ENCODE measurements at regions not wholly inside any gene's neighbourhood (a gene's known extent, or its start where the extent isn't known, plus 50 kb on each side); places are given as distances from the start of the nearest gene placed in this dataset.

GRCh38 chr4:30957706-30958105, 237.5 kb downstream of the PCDH7 start:
- H3K36me3 Mint-ChIP-seq = no peaks in the 10 kb centered on the region
- H3K9me3 Mint-ChIP-seq = no peaks in the 10 kb centered on the region
- H3K4me3 Mint-ChIP-seq = no peak overlapping the region
- H3K27me3 Mint-ChIP-seq = no peaks in the 10 kb centered on the region
- H3K4me1 Mint-ChIP-seq = no peaks in the 10 kb centered on the region
- H3K27ac Mint-ChIP-seq = no peak overlapping the region
- no peak for DNase-seq

GRCh38 chr4:30959781-30960485, 239.8 kb downstream of the PCDH7 start:
- Mint-ChIP-seq H3K4me3 (no peak overlapping the region), H3K27ac (no peak overlapping the region), H3K9me3 (no peaks in the 10 kb centered on the region), H3K27me3 (no peaks in the 10 kb centered on the region), H3K4me1 (no peaks in the 10 kb centered on the region), H3K36me3 (no peaks in the 10 kb centered on the region)
- no peak for DNase-seq

GRCh38 chr4:30962939-30963338, 242.8 kb downstream of the PCDH7 start:
- no peak for DNase-seq
- no peak overlapping the region for H3K4me3 Mint-ChIP-seq
- H3K4me1 Mint-ChIP-seq = no peaks in the 10 kb centered on the region
- no peaks in the 10 kb centered on the region for H3K9me3 Mint-ChIP-seq
- no peak overlapping the region for H3K27ac Mint-ChIP-seq
- H3K36me3 Mint-ChIP-seq = no peaks in the 10 kb centered on the region
- no peaks in the 10 kb centered on the region for H3K27me3 Mint-ChIP-seq

GRCh38 chr4:30968926-30969325, 248.8 kb downstream of the PCDH7 start:
- Mint-ChIP-seq H3K4me3 (no peak overlapping the region), H3K4me1 (no peaks in the 10 kb centered on the region), H3K9me3 (peaks cover 2% of the 10 kb centered on the region), H3K27me3 (no peaks in the 10 kb centered on the region), H3K27ac (no peak overlapping the region), H3K36me3 (no peaks in the 10 kb centered on the region)
- no peak for DNase-seq

GRCh38 chr4:30972542-30972941, 252.4 kb downstream of the PCDH7 start:
- DNase-seq = no peak
- Mint-ChIP-seq H3K9me3 (peaks cover 2% of the 10 kb centered on the region), H3K27ac (no peak overlapping the region), H3K4me1 (no peaks in the 10 kb centered on the region), H3K4me3 (no peak overlapping the region), H3K36me3 (no peaks in the 10 kb centered on the region), H3K27me3 (no peaks in the 10 kb centered on the region)

- Mint-ChIP-seq H3K4me3 (no peak overlapping the region), H3K4me1 (no peaks in the 10 kb centered on the region), H3K9me3 (peaks cover 2% of the 10 kb centered on the region), H3K27me3 (no peaks in the 10 kb centered on the region), H3K36me3 (no peaks in the 10 kb centered on the region), H3K27ac (no peak overlapping the region)
- DNase-seq = no peak
Measured at GRCh38 chr4:30973993-30974392, 253.8 kb downstream of the PCDH7 start.

- Mint-ChIP-seq H3K4me1 (no peaks in the 10 kb centered on the region), H3K36me3 (no peaks in the 10 kb centered on the region), H3K27me3 (no peaks in the 10 kb centered on the region), H3K9me3 (no peaks in the 10 kb centered on the region), H3K27ac (no peak overlapping the region), H3K4me3 (no peak overlapping the region)
- DNase-seq = no peak
Measured at GRCh38 chr4:30979402-30979801, 259.2 kb downstream of the PCDH7 start.

- H3K27me3 Mint-ChIP-seq = no peaks in the 10 kb centered on the region
- H3K4me1 Mint-ChIP-seq = no peaks in the 10 kb centered on the region
- no peaks in the 10 kb centered on the region for H3K9me3 Mint-ChIP-seq
- DNase-seq = no peak
- no peak overlapping the region for H3K27ac Mint-ChIP-seq
- H3K36me3 Mint-ChIP-seq = no peaks in the 10 kb centered on the region
- H3K4me3 Mint-ChIP-seq = no peak overlapping the region
Measured at GRCh38 chr4:30989508-30989907, 269.3 kb downstream of the PCDH7 start.

GRCh38 chr4:30996841-30997240, 276.7 kb downstream of the PCDH7 start:
- Mint-ChIP-seq H3K27ac (no peak overlapping the region), H3K27me3 (no peaks in the 10 kb centered on the region), H3K4me3 (no peak overlapping the region), H3K9me3 (peaks cover 8% of the 10 kb centered on the region), H3K36me3 (no peaks in the 10 kb centered on the region), H3K4me1 (no peaks in the 10 kb centered on the region)
- DNase-seq = no peak

- no peak overlapping the region for H3K27ac Mint-ChIP-seq
- no peaks in the 10 kb centered on the region for H3K27me3 Mint-ChIP-seq
- H3K36me3 Mint-ChIP-seq = no peaks in the 10 kb centered on the region
- H3K9me3 Mint-ChIP-seq = no peaks in the 10 kb centered on the region
- no peak overlapping the region for H3K4me3 Mint-ChIP-seq
- no peaks in the 10 kb centered on the region for H3K4me1 Mint-ChIP-seq
- DNase-seq = no peak
Measured at GRCh38 chr4:31005037-31005436, 284.9 kb downstream of the PCDH7 start.

GRCh38 chr4:31007858-31008257, 287.7 kb downstream of the PCDH7 start:
- no peaks in the 10 kb centered on the region for H3K27me3 Mint-ChIP-seq
- no peak overlapping the region for H3K27ac Mint-ChIP-seq
- DNase-seq = no peak
- no peaks in the 10 kb centered on the region for H3K4me1 Mint-ChIP-seq
- no peaks in the 10 kb centered on the region for H3K36me3 Mint-ChIP-seq
- H3K9me3 Mint-ChIP-seq = no peaks in the 10 kb centered on the region
- no peak overlapping the region for H3K4me3 Mint-ChIP-seq

GRCh38 chr4:31009926-31010325, 289.8 kb downstream of the PCDH7 start:
- Mint-ChIP-seq H3K27ac (no peak overlapping the region), H3K4me1 (no peaks in the 10 kb centered on the region), H3K9me3 (no peaks in the 10 kb centered on the region), H3K36me3 (no peaks in the 10 kb centered on the region), H3K27me3 (no peaks in the 10 kb centered on the region), H3K4me3 (no peak overlapping the region)
- DNase-seq = no peak

- Mint-ChIP-seq H3K27ac (no peak overlapping the region), H3K9me3 (no peaks in the 10 kb centered on the region)
Measured at GRCh38 chr4:31015123-31015522, 295.0 kb downstream of the PCDH7 start.

GRCh38 chr4:31016322-31017061, 296.3 kb downstream of the PCDH7 start:
- Mint-ChIP-seq H3K27me3 (no peaks in the 10 kb centered on the region), H3K9me3 (no peaks in the 10 kb centered on the region), H3K4me3 (no peak overlapping the region), H3K36me3 (no peaks in the 10 kb centered on the region), H3K4me1 (no peaks in the 10 kb centered on the region), H3K27ac (no peak overlapping the region)
- DNase-seq = no peak

More at GRCh38 chr4:31015123-31015522, 295.0 kb downstream of the PCDH7 start:
- Mint-ChIP-seq H3K36me3 (no peaks in the 10 kb centered on the region), H3K27me3 (no peaks in the 10 kb centered on the region), H3K4me1 (no peaks in the 10 kb centered on the region), H3K4me3 (no peak overlapping the region)
- DNase-seq = no peak

- no peaks in the 10 kb centered on the region for H3K4me1 Mint-ChIP-seq
- no peak overlapping the region for H3K27ac Mint-ChIP-seq
- H3K36me3 Mint-ChIP-seq = no peaks in the 10 kb centered on the region
- H3K4me3 Mint-ChIP-seq = no peak overlapping the region
- H3K9me3 Mint-ChIP-seq = peaks cover 2% of the 10 kb centered on the region
- H3K27me3 Mint-ChIP-seq = no peaks in the 10 kb centered on the region
- DNase-seq = no peak
Measured at GRCh38 chr4:31020363-31020762, 300.2 kb downstream of the PCDH7 start.

- H3K36me3 Mint-ChIP-seq = no peaks in the 10 kb centered on the region
- no peaks in the 10 kb centered on the region for H3K27me3 Mint-ChIP-seq
Measured at GRCh38 chr4:31021008-31021407, 300.8 kb downstream of the PCDH7 start.

More at GRCh38 chr4:31021008-31021407, 300.8 kb downstream of the PCDH7 start:
- Mint-ChIP-seq H3K4me3 (no peak overlapping the region), H3K9me3 (peaks cover 2% of the 10 kb centered on the region), H3K4me1 (no peaks in the 10 kb centered on the region), H3K27ac (no peak overlapping the region)
- DNase-seq = no peak
